Liver (tissue), 3 donors: ENCODE measurements at regions not wholly inside any gene's neighbourhood (a gene's known extent, or its start where the extent isn't known, plus 50 kb on each side); places are given as distances from the start of the nearest gene placed in this dataset.

Experiments
- CTCF ChIP-seq: fragments of 150-350 bp; IDR thresholded peaks from 2 replicates; pipeline ENCODE4 v1.5.1; 2017; ENCODE audit warnings: improper control_type of control experiment, low read depth, low read length; ENCODE audit not compliant: missing input control
- MAX ChIP-seq: IDR thresholded peaks from 2 replicates; pipeline ENCODE4 v1.6.1; 2016; ENCODE audit warnings: antibody characterized with exemption
- REST ChIP-seq: IDR thresholded peaks from 2 replicates; pipeline ENCODE4 v1.6.1; 2016; ENCODE audit warnings: antibody characterized with exemption, mild to moderate bottlenecking
- RXRA ChIP-seq, 2 donors: IDR thresholded peaks; 2 replicates each; pipeline ENCODE4 v1.6.1; 2017 to 2018; ENCODE audit warnings: antibody characterized with exemption in 2 of 2, mild to moderate bottlenecking in 1 of 2
- donor health status: healthy.
- donor health status: healthy.

- no peak for TF ChIP-seq CTCF
- no peak for TF ChIP-seq REST
- no peak for TF ChIP-seq RXRA (IDR thresholded peaks at IDR 0.05)
- no peak for TF ChIP-seq MAX
Observed at GRCh38 chr5:86838083-86838482, 220.3 kb downstream of the COX7C start.
